Osteocyte (in vitro differentiated cells): ENCODE measurements at regions not wholly inside any gene's neighbourhood (a gene's known extent, or its start where the extent isn't known, plus 50 kb on each side); places are given as distances from the start of the nearest gene placed in this dataset.

Experiments used
- DNase-seq: peaks from one replicate; pipeline ENCODE4 v3.0.0; 2021; ENCODE audit warnings: mixed read lengths; ENCODE audit not compliant: unreplicated experiment; ENCODE audit errors: extremely low spot score
- H3K27ac Mint-ChIP-seq: one replicate; pipeline ENCODE4 v1.8.0; 2021; ENCODE audit warnings: mild to moderate bottlenecking, mixed read lengths; ENCODE audit not compliant: unreplicated experiment
- H3K27me3 Mint-ChIP-seq: one replicate; pipeline ENCODE4 v1.8.0; 2021; ENCODE audit warnings: mixed read lengths; ENCODE audit not compliant: unreplicated experiment
- H3K36me3 Mint-ChIP-seq: one replicate; pipeline ENCODE4 v1.8.0; 2021; ENCODE audit warnings: mixed read lengths; ENCODE audit not compliant: unreplicated experiment
- H3K4me1 Mint-ChIP-seq: one replicate; pipeline ENCODE4 v1.8.0; 2021; ENCODE audit warnings: mixed read lengths; ENCODE audit not compliant: unreplicated experiment
- H3K4me3 Mint-ChIP-seq: one replicate; pipeline ENCODE4 v1.8.0; 2021; ENCODE audit warnings: mild to moderate bottlenecking, moderate library complexity, mixed read lengths; ENCODE audit not compliant: unreplicated experiment
- H3K9me3 Mint-ChIP-seq: one replicate; pipeline ENCODE4 v1.8.0; 2021; ENCODE audit warnings: mixed read lengths; ENCODE audit not compliant: unreplicated experiment
- TF ChIP-seq, protein P1 (sequence below): fragments of 200-600 bp; sonication (generic); IDR thresholded peaks from 2 replicates; pipeline ENCODE4 v1.5.0; 2021; ENCODE audit warnings: antibody characterized with exemption, mild to moderate bottlenecking, moderate library complexity

DNA sequence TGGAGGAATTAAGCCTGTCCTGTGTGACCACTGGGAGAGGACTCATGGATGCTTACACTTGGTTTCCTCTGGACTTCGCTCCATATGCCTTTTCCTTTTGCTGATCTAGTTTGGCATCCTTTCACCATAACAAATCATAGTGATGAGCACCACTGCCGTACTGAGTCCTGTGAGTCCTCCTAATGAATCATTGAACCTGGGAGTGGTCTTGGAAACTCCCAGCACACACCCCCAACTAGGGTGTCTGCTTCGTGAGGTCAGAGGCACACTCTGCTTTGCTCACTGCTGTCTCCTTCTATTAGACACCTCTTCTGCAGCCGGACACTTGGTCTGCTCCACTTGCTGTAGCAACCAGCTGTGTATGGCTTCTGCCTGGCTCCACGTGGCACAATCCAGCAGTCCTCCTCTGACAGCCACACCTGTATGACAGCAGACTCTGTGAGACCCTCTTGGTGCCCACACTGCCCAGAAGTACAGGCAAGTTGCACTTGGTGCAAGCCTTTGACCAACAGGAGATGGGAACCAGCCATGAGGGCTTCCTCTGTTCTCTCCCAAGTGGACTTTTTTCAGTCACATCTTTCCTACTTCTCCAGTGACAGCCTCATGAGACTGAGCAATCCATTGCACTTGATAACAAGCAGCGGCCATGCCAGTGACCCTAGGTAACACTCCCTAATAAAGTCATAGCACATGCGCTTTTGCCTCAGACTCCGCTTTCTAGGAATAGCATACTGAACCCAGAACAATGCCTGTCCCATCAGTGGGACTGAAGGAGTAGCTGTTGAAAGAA lies 65.0 kb upstream of the HMGXB4 start:
- TF ChIP-seq, protein P1, sequence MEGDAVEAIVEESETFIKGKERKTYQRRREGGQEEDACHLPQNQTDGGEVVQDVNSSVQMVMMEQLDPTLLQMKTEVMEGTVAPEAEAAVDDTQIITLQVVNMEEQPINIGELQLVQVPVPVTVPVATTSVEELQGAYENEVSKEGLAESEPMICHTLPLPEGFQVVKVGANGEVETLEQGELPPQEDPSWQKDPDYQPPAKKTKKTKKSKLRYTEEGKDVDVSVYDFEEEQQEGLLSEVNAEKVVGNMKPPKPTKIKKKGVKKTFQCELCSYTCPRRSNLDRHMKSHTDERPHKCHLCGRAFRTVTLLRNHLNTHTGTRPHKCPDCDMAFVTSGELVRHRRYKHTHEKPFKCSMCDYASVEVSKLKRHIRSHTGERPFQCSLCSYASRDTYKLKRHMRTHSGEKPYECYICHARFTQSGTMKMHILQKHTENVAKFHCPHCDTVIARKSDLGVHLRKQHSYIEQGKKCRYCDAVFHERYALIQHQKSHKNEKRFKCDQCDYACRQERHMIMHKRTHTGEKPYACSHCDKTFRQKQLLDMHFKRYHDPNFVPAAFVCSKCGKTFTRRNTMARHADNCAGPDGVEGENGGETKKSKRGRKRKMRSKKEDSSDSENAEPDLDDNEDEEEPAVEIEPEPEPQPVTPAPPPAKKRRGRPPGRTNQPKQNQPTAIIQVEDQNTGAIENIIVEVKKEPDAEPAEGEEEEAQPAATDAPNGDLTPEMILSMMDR: no peak
- Mint-ChIP-seq H3K9me3 (peaks cover 16% of the 10 kb centered on the region), H3K27ac (no peak overlapping the region), H3K4me1 (peaks cover 19% of the 10 kb centered on the region), H3K4me3 (no peak overlapping the region), H3K36me3 (no peaks in the 10 kb centered on the region), H3K27me3 (peaks cover 8% of the 10 kb centered on the region)
- peak; percentile 64 for DNase-seq

DNA sequence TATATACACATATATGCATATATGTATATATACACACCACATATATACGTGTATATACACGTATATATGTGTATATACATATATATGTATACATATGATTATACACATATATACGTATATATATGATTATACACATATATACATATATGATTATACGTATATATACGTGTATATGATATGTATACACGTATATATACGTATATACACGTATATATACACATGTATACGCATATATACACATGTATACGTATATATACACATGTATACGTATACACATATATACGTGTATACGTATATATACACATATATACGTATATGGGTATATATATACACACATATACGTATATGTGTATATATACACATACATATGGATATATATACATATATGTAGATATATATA lies 62.1 kb upstream of the HMGXB4 start:
- peaks cover 19% of the 10 kb centered on the region for H3K4me1 Mint-ChIP-seq
- H3K27ac Mint-ChIP-seq: no peak overlapping the region
- H3K36me3 Mint-ChIP-seq: no peaks in the 10 kb centered on the region
- no peak for DNase-seq
- no peak overlapping the region for H3K4me3 Mint-ChIP-seq
- TF ChIP-seq, protein P1: no peak
- H3K27me3 Mint-ChIP-seq: peaks cover 28% of the 10 kb centered on the region
- H3K9me3 Mint-ChIP-seq: peaks cover 11% of the 10 kb centered on the region

DNA sequence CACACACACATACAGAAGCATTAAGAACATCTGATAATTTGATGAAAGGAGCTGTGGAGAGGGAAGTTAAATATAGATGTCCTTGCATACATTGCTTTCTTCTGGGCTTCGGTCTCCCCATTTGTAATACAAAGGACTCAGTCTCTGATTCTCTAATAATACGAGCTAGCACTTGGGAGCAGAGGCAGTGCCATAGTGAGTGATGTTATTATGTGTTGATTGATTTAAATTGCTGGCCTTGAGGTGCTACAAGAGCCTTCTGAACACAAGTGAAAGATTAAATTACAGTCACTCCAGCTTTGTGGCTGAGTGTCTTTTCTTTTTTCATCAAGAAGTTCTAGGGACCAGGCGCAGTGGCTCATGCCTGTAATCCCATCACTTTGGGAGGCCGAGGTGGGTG lies 61.5 kb upstream of the HMGXB4 start:
- TF ChIP-seq, protein P1: no peak
- Mint-ChIP-seq H3K4me1 (peaks cover 16% of the 10 kb centered on the region), H3K36me3 (no peaks in the 10 kb centered on the region), H3K27me3 (peaks cover 34% of the 10 kb centered on the region), H3K27ac (no peak overlapping the region), H3K9me3 (peaks cover 6% of the 10 kb centered on the region), H3K4me3 (no peak overlapping the region)
- DNase-seq: no peak

DNA sequence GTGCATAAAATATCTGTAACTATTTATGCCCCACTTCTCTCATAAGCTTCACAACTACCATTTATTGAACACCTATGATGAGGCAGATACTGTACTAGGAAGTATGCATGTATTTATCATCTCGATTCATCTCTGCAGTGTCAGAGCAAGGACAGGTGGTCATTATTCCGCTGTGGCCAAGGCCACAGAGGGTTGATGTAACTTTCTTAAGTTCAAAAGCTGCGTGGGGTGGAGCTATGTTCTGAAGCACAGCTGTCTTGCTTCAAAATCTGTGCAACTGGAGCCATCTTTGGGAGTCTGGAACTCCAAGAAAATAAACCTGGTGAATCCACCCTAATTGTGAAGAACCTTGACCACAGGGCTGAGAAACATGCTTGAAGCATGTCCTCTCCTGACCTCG lies 60.2 kb upstream of the HMGXB4 start:
- no peak for DNase-seq
- Mint-ChIP-seq H3K27me3 (peaks cover 36% of the 10 kb centered on the region), H3K4me1 (peaks cover 3% of the 10 kb centered on the region), H3K36me3 (no peaks in the 10 kb centered on the region), H3K4me3 (no peak overlapping the region), H3K9me3 (no peaks in the 10 kb centered on the region), H3K27ac (no peak overlapping the region)
- TF ChIP-seq, protein P1: no peak

DNA sequence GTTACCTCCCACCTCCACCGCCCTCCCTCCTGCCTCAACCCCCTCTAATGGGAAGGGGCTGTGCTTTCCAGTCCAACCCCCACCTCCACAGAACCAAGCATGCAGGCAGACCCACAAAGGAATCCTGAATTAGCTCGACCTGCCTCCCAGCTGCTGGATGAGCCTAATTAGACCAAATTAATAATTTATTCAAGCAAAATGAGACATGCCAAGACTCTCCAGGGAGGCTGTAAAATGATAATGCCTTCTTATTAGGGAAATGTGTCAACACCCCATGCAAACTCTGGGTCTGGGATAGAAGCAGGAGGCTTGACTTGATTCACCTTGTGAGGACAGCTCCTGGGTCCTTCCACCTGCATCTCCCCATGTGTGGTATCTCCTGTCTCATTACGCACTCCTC lies 59.4 kb upstream of the HMGXB4 start:
- Mint-ChIP-seq H3K4me1 (no peaks in the 10 kb centered on the region), H3K27me3 (peaks cover 38% of the 10 kb centered on the region), H3K9me3 (no peaks in the 10 kb centered on the region), H3K27ac (no peak overlapping the region), H3K36me3 (no peaks in the 10 kb centered on the region), H3K4me3 (no peak overlapping the region)
- no peak for DNase-seq
- TF ChIP-seq, protein P1: no peak
